Keratinocyte (primary cell): ENCODE measurements at regions not wholly inside any gene's neighbourhood (a gene's known extent, or its start where the extent isn't known, plus 50 kb on each side); places are given as distances from the start of the nearest gene placed in this dataset.

Experiments used
- DNase-seq: peaks from one replicate; pipeline ENCODE4 v3.0.0-alpha.2; 2011; ENCODE audit warnings: low read depth, missing footprints, low spot score
- FAIRE-seq: peaks from 2 replicates; lab custom pipeline; 2011; peaks lifted over from hg19 to GRCh38; lab: Jason Lieb, UNC
- H2AFZ ChIP-seq: 2 replicates; pipeline ENCODE4 v1.6.0; 2012; ENCODE audit warnings: low read length, control low read depth, inconsistent platforms; ENCODE audit not compliant: control insufficient read depth
- H3K27ac ChIP-seq: 2 replicates; pipeline ENCODE4 v1.5.1; 2011; ENCODE audit warnings: low read length; ENCODE audit not compliant: control insufficient read depth, insufficient read depth
- H3K27me3 ChIP-seq: 3 replicates; pipeline ENCODE4 v1.6.0; 2011; ENCODE audit warnings: low read length; ENCODE audit not compliant: control insufficient read depth, insufficient read depth; ENCODE audit errors: extremely low read depth
- H3K36me3 ChIP-seq, 2 experiments: 2 replicates in 1 of 2; 3 replicates in 1 of 2; pipeline ENCODE4 v1.5.1; 2011; ENCODE audit warnings: low read length in 2 of 2, mild to moderate bottlenecking in 1 of 2; ENCODE audit not compliant: control insufficient read depth in 2 of 2, insufficient read depth in 2 of 2; ENCODE audit errors: extremely low read depth in 1 of 2
- H3K4me1 ChIP-seq: 3 replicates; pipeline ENCODE4 v1.5.1; 2011; ENCODE audit warnings: low read length; ENCODE audit not compliant: control insufficient read depth, insufficient read depth; ENCODE audit errors: extremely low read depth
- H3K4me2 ChIP-seq: 3 replicates; pipeline ENCODE4 v1.6.0; 2011; ENCODE audit warnings: low read depth, low read length; ENCODE audit not compliant: control insufficient read depth, insufficient read depth; ENCODE audit errors: extremely low read depth
- H3K4me3 ChIP-seq, 3 experiments: fragments of 200-600 bp in 1 of 3; sonication (generic) in 1 of 3; 2 replicates in 2 of 3; 3 replicates in 1 of 3; pipeline ENCODE4 v1.5.1; 2011 to 2016; ENCODE audit warnings: low read length in 3 of 3, mild to moderate bottlenecking in 3 of 3, control low read depth in 2 of 3, inconsistent platforms in 1 of 3, low read depth in 1 of 3, mixed read lengths in 1 of 3, mixed run types in 1 of 3, moderate library complexity in 1 of 3; ENCODE audit not compliant: control insufficient read depth in 2 of 3, insufficient read depth in 2 of 3; ENCODE audit errors: extremely low read depth in 1 of 3
- H3K79me2 ChIP-seq: 2 replicates; pipeline ENCODE4 v1.6.0; 2012; ENCODE audit warnings: low read length; ENCODE audit not compliant: control insufficient read depth, insufficient read depth
- H3K9ac ChIP-seq: 3 replicates; pipeline ENCODE4 v1.6.0; 2011; ENCODE audit warnings: low read length; ENCODE audit not compliant: control insufficient read depth, insufficient read depth; ENCODE audit errors: extremely low read depth
- H3K9me1 ChIP-seq: 3 replicates; pipeline ENCODE4 v1.6.0; 2011; ENCODE audit warnings: low read length; ENCODE audit not compliant: control insufficient read depth, insufficient read depth; ENCODE audit errors: extremely low read depth
- H3K9me3 ChIP-seq: 2 replicates; pipeline ENCODE4 v1.5.1; 2012; ENCODE audit warnings: low read depth, low read length; ENCODE audit not compliant: control insufficient read depth
- H4K20me1 ChIP-seq: 3 replicates; pipeline ENCODE4 v1.6.0; 2011; ENCODE audit warnings: low read length; ENCODE audit not compliant: control insufficient read depth, insufficient read depth; ENCODE audit errors: extremely low read depth
- EZH2 ChIP-seq: IDR thresholded peaks from one replicate; pipeline ENCODE4 v1.6.1; 2012; ENCODE audit warnings: inconsistent platforms, mild to moderate bottlenecking, low read length, moderate library complexity
- dilution Hi-C: fragments of 300-500 bp; cut with MboI; formaldehyde crosslinking; loops from one replicate; pipeline ENCODE4 v1.7.0; 2020; ENCODE audit warnings: low sequenced_read_pairs; ENCODE audit not compliant: extremely low pct_ligation_motif_present
- TF ChIP-seq, protein P1 (sequence below), 3 experiments: IDR thresholded peaks in 1 of 3; conservative IDR thresholded peaks in 1 of 3; optimal IDR thresholded peaks in 1 of 3; 2 replicates in 2 of 3; 3 replicates in 1 of 3; pipeline versions ENCODE3 to v1.5.1; 2011; ENCODE audit warnings: low read length in 3 of 3, mild to moderate bottlenecking in 3 of 3, moderate library complexity in 2 of 3, control low read depth in 1 of 3, inconsistent platforms in 1 of 3; ENCODE audit not compliant: insufficient read depth in 2 of 3; ENCODE audit errors: extremely low read depth in 1 of 3

DNA sequence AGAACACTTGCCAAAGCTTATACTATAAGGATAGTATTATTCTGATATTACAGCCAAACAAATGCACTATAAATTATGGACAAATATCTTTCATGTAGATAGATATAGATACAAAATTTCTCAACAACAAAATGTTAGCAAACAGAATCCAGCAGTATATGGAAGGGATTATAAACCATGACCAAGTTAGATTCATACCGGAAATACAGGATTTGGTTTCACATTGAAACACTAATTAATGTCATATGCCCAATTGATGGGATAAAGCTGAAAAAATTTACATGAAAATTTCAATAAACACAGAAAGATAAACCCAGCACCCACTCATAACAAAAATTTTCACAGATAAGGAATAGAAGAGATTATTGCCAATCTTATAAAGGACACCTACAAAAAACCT, 770.3 kb upstream of the SLC35B3 start:
- no peak overlapping the region for H3K4me2 ChIP-seq
- FAIRE-seq = no peak

DNA sequence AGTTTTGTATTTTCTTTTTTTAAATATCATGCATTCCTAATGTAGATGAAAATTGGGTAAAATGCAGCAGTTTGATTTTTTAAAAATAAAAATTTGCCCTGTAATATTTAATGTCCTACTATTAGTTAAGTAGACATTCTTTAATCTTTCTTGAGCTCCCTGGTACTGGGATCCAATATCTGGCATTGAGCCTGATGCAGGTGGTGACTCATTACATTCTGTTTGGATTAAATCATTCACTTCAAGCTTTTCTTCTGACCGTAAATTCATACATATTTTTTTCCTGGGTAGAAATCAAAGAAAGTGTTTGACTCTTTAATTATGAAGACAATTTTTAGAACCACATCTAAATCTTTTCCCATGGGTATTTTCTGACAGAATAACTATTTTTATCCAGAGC, 768.8 kb upstream of the SLC35B3 start:
- Histone ChIP-seq H3K27ac (no peak overlapping the region), H2AFZ (no peak overlapping the region), H3K4me1 (no peaks in the 10 kb centered on the region), H3K9me1 (no peaks in the 10 kb centered on the region), H4K20me1 (no peaks in the 10 kb centered on the region), H3K27me3 (no peaks in the 10 kb centered on the region), H3K4me3 (no peak overlapping the region), H3K9me3 (no peaks in the 10 kb centered on the region), H3K4me2 (peak overlapping the region; percentile 43), H3K36me3 (no peaks in the 10 kb centered on the region), H3K9ac (no peak overlapping the region), H3K79me2 (no peaks in the 10 kb centered on the region)
- DNase-seq (peak; percentile 42), FAIRE-seq (peak; percentile 29)
- TF ChIP-seq EZH2 = no peak
- TF ChIP-seq, protein P1, sequence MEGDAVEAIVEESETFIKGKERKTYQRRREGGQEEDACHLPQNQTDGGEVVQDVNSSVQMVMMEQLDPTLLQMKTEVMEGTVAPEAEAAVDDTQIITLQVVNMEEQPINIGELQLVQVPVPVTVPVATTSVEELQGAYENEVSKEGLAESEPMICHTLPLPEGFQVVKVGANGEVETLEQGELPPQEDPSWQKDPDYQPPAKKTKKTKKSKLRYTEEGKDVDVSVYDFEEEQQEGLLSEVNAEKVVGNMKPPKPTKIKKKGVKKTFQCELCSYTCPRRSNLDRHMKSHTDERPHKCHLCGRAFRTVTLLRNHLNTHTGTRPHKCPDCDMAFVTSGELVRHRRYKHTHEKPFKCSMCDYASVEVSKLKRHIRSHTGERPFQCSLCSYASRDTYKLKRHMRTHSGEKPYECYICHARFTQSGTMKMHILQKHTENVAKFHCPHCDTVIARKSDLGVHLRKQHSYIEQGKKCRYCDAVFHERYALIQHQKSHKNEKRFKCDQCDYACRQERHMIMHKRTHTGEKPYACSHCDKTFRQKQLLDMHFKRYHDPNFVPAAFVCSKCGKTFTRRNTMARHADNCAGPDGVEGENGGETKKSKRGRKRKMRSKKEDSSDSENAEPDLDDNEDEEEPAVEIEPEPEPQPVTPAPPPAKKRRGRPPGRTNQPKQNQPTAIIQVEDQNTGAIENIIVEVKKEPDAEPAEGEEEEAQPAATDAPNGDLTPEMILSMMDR (optimal IDR thresholded peaks at IDR 0.05 in 1 of 3, IDR thresholded peaks at IDR 0.05 in 1 of 3, conservative IDR thresholded peaks at IDR 0.05 in 1 of 3; ENCODE audit: extremely low read depth in 1 of 3, insufficient read depth in 2 of 3, low read length in 3 of 3) = no peak
- dilution Hi-C loops = no loop called here

More for the DNA sequence above, 770.3 kb upstream of the SLC35B3 start:
- H3K27ac ChIP-seq = no peak overlapping the region
- H3K79me2 ChIP-seq = no peaks in the 10 kb centered on the region
- H3K4me1 ChIP-seq = no peaks in the 10 kb centered on the region
- no peaks in the 10 kb centered on the region for H3K36me3 ChIP-seq
- no peak for DNase-seq
- H3K9me1 ChIP-seq = no peaks in the 10 kb centered on the region
- H4K20me1 ChIP-seq = no peaks in the 10 kb centered on the region
- no peak for TF ChIP-seq EZH2
- TF ChIP-seq, protein P1 (optimal IDR thresholded peaks at IDR 0.05 in 1 of 3, IDR thresholded peaks at IDR 0.05 in 1 of 3, conservative IDR thresholded peaks at IDR 0.05 in 1 of 3; ENCODE audit: extremely low read depth in 1 of 3, insufficient read depth in 2 of 3, low read length in 3 of 3) = no peak
- H3K9me3 ChIP-seq = no peaks in the 10 kb centered on the region
- no peak overlapping the region for H3K9ac ChIP-seq
- H3K27me3 ChIP-seq = no peaks in the 10 kb centered on the region
- no peak overlapping the region for H3K4me3 ChIP-seq
- dilution Hi-C loops = no loop called here
- H2AFZ ChIP-seq = no peak overlapping the region
